ENCODE measurements at regions not wholly inside any gene's neighbourhood (a gene's known extent, or its start where the extent isn't known, plus 50 kb on each side); places are given as distances from the start of the nearest gene placed in this dataset.
A peak's percentile ranks its signal among the peaks of the same experiment; 100 is the strongest.

DNA sequence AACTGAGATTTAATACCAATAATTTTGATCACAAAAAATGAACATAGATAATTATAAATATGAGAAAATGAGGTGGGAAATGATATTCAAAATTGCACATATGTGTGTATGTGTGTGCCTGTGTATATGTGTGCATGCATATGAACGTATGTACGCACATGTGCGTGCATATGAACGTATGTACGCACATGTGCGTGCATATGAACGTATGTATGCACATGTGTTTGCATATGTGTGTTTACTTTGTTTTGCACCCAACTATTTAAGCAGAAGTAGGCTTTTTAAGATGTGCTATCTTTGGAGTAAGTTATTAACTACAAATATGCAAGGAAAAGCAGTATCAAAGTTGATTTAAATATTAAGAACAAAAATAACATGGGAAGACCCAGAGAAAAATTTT lies 484.3 kb downstream of the EPHA4 start:
- TF ChIP-seq, protein P1, sequence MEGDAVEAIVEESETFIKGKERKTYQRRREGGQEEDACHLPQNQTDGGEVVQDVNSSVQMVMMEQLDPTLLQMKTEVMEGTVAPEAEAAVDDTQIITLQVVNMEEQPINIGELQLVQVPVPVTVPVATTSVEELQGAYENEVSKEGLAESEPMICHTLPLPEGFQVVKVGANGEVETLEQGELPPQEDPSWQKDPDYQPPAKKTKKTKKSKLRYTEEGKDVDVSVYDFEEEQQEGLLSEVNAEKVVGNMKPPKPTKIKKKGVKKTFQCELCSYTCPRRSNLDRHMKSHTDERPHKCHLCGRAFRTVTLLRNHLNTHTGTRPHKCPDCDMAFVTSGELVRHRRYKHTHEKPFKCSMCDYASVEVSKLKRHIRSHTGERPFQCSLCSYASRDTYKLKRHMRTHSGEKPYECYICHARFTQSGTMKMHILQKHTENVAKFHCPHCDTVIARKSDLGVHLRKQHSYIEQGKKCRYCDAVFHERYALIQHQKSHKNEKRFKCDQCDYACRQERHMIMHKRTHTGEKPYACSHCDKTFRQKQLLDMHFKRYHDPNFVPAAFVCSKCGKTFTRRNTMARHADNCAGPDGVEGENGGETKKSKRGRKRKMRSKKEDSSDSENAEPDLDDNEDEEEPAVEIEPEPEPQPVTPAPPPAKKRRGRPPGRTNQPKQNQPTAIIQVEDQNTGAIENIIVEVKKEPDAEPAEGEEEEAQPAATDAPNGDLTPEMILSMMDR (conservative IDR thresholded peaks at IDR 0.05; ENCODE audit: low read length) = no peak
- no peak overlapping the region for H3K4me3 ChIP-seq (ENCODE audit: low read length)
- no peak for DNase-seq (ENCODE audit: low read depth)

DNA sequence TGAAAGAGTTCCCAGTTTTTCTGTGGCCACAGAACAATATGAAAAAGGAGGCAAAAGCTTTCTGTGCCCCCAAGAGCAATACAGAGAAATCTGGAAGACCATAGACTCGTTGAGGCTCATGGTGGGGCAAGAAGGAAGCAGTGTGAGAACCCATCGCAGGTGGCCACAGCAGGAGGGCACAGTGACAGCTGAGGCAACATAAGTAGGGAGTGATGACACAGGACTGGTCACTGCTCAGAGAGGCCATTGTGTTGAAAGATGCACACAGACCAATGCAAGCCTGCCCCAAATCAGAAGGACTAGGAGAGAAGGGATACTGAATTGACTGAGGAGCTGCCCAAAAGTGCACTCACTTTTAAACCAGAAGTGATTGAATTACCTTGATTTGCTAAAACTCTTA lies 483.6 kb downstream of the EPHA4 start:
- no peak for DNase-seq (ENCODE audit: low read depth)
- TF ChIP-seq, protein P1 (conservative IDR thresholded peaks at IDR 0.05; ENCODE audit: low read length) = no peak
- H3K4me3 ChIP-seq (ENCODE audit: low read length) = no peak overlapping the region

DNA sequence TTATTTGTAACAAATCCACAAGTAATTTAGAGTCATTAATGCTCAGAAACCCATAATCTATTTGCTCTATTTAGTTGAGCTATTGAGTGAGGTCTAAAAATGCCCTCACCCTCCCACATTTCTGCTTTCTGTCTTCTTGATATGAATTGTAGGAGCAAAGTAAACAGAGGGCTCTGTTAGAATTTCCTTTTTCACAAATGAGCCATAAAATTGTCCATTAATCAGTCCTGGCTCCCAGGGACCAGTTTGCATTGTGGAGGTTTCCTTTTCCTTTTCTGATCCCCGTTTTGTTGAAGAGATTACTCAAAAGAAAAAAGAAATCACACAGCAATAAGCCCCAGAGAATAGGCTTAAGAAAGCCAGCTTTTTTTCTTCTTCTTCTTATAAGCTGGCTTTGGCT lies 476.7 kb downstream of the EPHA4 start:
- no peak for DNase-seq (ENCODE audit: low read depth)
- no peak overlapping the region for H3K4me3 ChIP-seq (ENCODE audit: low read length)
- TF ChIP-seq, protein P1 (conservative IDR thresholded peaks at IDR 0.05; ENCODE audit: low read length) = no peak

DNA sequence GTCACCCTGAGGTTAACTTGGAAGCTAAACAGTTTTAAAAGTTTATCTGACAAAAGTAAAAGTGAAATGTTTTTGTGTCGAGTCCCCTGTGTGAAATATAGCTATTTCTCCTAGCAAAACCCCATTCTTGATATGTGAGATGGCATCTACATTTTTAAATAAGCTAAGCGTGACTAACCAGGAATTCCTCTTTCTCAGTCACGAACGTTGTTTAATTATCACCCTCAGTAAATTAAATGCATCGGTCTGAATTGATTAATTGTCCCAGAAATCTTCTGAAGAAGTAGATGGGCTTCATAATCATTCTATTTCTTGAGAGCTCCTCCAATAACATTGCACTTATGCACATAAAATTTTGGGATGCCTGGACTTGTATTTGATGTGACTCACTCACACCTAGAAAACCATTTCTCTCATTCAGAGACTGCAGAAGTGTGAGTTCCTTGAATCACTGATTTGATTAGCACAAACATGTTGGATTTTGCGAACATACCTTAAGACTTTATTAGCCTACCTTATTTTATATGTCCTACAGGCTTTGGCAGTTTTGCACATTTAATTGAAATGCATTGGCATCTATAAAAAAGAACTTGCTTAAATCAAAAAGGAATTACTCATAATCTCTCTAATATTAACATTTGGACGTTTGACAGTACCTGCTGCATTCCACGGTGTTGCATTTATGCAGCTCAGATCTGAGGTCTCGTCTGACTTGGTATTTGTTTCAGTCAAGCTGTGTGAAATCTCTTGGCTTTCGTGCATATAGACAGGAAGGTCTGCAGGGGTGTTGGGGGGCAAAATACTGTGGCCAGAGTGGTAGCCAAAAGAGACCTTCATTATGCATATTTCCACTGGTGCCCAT lies 475.2 kb downstream of the EPHA4 start:
- no peak for DNase-seq (ENCODE audit: low read depth)
- H3K4me3 ChIP-seq (ENCODE audit: low read length) = no peak overlapping the region
- TF ChIP-seq, protein P1 (conservative IDR thresholded peaks at IDR 0.05; ENCODE audit: low read length) = no peak

DNA sequence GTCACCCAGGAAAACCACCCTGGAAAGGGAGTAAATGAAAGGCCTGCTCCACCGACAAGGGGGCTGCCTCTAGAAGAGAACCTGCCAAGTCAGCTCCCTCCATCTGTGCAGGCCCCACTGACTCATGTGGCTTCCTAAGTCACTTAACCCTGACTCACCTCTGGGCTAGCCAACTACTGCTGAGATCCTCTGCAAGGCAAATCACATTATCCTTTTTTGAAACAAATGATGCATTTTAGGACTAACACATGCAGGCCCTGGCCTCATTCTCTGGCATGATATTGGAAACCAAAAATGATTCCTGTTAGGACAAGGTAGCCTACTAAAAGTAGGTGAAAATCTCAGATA lies 474.6 kb downstream of the EPHA4 start:
- TF ChIP-seq, protein P1 (conservative IDR thresholded peaks at IDR 0.05; ENCODE audit: low read length) = no peak
- DNase-seq (ENCODE audit: low read depth) = peak; percentile 55
- no peak overlapping the region for H3K4me3 ChIP-seq (ENCODE audit: low read length)

DNA sequence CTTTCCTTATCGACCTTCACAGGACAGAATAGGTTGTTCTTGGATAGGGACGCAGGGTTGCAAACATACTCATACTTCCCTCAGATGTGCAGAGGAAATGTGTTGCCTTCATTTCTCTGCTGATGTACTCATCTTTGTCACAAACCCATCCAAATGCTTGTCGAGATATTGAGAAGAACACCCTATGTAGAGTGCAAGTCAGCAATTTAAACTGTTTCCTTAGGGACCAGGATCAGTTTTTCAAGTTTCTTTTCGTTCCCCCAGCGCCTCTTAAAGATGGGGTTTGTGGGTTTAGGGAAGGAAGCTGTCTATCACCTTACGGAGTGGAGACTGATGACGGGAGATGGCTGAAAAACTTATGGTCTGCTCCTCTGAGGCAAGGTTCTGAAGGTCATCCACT lies 474.2 kb downstream of the EPHA4 start:
- TF ChIP-seq, protein P1 (conservative IDR thresholded peaks at IDR 0.05; ENCODE audit: low read length) = no peak
- H3K4me3 ChIP-seq (ENCODE audit: low read length) = no peak overlapping the region
- no peak for DNase-seq (ENCODE audit: low read depth)

DNA sequence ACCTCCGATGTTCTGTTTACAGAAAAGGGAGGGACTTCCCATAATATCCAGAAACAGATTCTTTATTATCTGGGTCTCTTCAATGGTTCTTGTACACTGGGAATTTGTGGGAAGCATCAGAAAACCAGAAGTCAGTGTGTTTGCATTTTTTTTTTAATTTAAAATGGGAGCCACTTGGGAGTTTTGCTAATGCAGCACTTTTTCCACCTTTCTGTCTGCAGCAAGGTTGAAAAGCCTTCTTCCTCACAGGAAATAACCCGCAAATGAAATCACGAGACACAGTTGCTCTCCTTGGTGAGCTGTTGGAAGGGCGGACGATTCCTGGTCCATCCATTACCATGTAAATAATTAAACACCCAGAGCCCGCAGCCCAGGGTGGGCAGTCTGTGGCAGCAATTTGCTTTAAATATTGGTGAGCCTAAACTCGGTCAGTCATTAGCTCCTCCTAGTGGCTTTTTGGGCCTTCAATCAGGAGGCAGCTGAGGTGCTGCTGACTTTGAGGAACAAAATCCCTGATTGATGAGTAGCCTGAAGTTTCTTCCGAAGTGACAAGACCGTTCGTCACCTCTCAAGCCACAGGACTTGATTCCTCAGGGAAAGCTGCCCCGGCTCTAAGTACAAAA lies 471.5 kb downstream of the EPHA4 start:
- no peak for DNase-seq (ENCODE audit: low read depth)
- TF ChIP-seq, protein P1 (conservative IDR thresholded peaks at IDR 0.05; ENCODE audit: low read length) = no peak
- H3K4me3 ChIP-seq (ENCODE audit: low read length) = no peak overlapping the region

Data from AG10803 (cell line).